ENCODE measurements at regions not wholly inside any gene's neighbourhood (a gene's known extent, or its start where the extent isn't known, plus 50 kb on each side); places are given as distances from the start of the nearest gene placed in this dataset.
"Not testable (repeated sequence)": the region's sequence is repeated elsewhere in the genome, so short reads cannot be mapped to it uniquely, and the experiment has no call there.

GRCh38 chr10:64038107-64038506, 516.9 kb downstream of the REEP3 start:
- DNase-seq = no peak

GRCh38 chr10:64039198-64039597, 518.0 kb downstream of the REEP3 start:
- DNase-seq = no peak

DNA sequence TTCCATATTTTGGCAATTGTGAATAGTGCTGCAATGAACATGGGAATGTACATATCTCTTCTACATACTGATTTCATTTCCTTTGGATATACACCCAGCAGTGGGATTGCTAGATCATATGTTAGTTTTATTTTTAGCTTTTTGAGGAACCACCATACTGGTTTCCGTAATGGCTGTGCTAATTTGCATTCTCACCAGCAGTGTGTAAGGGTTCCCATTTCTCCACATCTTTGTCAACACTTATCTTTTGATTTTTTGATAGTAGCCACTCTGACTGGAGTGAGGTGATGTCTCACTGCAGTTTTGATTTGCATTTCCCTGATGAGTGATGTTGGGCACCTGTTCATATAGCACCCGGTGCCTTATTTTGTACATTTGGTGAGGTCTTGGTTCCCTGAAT, 519.6 kb downstream of the REEP3 start:
- peak; percentile 30 to 54 for DNase-seq

DNA sequence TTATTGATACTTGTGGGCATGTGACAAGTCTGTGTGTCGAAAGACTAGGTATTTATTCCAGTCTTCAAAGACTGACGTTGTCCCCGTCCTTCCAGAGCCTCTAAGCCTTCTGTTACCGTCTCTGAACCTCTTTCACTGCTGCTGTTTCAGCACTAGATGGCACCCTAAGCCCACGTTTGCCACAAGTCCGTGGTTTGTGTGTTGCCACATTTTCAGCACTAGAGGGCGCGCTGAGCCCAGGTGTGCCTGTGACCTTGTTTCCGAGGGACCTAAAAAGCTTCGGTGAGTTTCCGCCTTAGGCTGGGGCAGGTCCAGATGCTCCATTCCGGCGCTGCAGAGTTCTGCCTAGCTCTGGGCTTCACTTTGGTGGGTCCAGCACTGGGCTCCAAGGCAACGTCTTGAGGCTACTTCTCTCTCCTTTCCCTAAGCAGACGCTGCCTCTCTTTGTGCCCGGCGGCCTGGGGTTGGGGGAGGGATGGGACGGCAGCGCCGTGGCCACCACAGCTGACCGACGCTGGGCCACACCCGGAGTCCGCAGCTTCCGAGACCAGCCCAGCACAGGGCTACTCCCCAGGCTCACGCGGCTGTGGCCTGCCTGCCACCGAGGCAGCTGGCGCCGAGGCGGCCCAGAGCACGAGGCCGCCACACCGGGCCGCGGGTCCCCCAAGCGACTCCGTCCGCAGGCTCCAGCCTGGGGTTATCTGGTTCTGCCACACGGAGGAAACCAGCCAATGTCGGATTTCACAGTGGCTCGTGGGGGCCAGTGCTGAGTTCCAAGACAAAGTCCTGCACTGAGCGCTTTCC, 520.2 kb downstream of the REEP3 start:
- DNase-seq = peak; percentile 94 to 96

GRCh38 chr10:64041989-64042490, 520.8 kb downstream of the REEP3 start:
- no peak for DNase-seq

- no peak for DNase-seq
Observed at GRCh38 chr10:64044098-64044497, 522.9 kb downstream of the REEP3 start.

DNA sequence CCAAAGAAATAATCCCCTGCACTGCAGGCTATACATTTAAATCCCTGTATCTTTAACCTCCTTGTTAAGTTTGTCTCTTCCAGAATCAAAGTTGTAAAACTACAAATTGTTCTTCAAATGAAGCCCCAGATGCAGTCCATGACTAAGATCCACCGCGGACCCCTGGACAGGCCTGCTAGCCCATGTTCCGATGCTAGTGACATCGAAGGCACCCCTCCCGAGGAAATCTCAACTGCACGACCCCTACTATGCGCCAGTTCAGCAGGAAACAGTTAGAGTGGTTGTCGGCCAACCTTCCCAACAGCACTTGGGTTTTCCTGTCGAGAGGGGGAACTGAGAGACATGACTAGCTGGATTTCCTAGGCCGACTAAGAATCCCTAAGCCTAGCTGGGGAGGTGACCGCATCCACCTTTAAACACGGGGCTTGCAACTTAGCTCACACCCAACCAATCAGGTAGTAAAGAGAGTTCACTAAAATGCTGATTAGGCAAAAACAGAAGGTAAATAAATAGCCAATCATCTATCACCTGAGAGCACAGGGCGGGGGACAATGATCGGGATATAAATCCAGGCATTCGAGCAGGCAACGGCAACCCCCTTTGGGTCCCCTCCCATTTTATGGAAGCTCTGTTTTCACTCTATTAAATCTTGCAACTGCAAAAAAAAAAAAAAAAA, 523.9 kb downstream of the REEP3 start:
- DNase-seq = not testable (repeated sequence)

GRCh38 chr10:64054392-64054791, 533.2 kb downstream of the REEP3 start:
- DNase-seq = no peak

DNA sequence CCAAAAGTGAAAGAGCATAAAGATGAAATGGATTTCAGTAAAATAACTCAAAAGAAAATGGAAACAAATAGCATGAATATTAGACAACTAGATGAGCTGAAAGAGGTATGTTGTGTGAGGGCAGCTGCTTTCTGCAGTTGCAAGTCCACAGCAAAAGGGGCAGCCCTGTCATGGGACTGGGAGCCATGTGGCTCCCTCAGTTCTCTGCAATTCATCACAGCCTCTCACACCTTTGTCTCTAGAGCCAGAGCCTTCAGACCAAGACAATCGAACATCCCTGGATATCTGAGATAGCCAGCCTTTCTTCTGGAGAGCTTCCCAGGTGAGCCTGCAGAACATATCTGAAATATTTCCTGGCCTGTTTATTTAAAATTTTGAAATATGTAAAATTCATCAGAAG, 538.7 kb downstream of the REEP3 start:
- no peak for DNase-seq

- DNase-seq = no peak
Observed at GRCh38 chr10:64060389-64060788, 539.2 kb downstream of the REEP3 start.

- DNase-seq = no peak
Observed at GRCh38 chr10:64062793-64063192, 541.6 kb downstream of the REEP3 start.

DNA sequence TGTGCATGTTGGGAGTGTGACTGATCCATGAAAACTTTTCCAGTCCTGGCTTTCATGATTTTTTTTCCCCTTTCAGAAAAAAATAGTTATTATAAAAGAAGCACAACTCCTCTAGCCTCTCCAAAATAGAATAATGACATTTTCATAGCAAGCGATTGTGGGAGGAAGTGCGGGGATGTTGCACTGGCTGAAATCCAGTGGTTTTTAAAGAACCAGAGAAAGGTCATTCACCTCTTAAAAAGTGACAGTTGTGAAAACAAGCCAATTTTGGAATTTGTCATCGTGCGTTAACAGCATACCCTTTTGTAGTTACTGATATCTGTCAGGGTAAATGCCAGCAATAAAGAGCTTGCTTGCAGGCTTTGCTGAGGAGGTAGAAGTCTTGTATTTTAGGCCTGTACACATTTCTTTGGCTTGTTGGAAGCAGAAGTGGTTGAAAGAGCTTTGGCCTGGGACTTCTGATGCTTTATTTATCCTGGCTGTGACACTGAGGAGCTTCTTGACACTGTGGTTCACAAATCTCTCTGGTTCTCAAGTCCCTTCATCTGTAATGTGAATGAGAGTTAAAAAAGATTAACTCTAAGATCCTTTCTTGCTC, 545.9 kb downstream of the REEP3 start:
- DNase-seq = peak; percentile 87

DNA sequence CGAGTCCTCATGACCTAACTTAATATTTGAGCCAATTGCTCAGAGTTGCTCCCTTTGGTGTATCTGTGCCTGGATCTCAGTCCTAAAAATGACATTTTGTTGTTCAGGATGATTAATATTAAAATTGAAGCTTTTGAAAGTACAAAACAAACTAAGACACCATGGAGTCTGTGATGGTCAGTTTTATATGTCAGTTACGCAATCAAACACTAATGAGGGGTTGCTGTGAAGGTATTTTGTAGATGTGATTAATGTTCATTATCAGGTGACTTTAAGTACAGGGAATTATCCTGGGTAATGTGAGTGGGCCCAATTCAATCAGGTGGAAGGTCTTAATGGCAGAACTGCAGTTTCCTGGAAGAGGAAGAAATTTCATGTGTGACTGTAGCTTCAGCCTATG, 546.7 kb downstream of the REEP3 start:
- no peak for DNase-seq

DNA sequence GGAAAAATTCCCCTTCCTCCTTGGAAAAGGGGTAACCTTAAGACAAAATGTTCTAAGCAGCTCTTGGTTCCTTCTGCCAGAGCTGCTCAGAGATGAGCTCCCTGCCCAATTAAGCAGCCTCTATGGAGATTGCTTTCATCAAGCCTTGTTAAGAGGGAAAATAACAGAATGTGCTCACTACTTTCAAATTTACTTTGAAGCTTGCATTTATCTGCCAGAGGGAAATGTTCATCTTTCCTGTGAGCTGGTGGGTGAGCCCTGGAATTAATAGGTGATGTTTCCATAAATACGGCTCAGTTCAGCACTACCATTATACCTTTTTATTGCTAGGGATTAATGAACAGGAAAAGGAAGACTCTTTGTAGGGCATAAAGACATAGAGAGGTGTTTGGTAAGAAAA, 549.0 kb downstream of the REEP3 start:
- no peak for DNase-seq

DNA sequence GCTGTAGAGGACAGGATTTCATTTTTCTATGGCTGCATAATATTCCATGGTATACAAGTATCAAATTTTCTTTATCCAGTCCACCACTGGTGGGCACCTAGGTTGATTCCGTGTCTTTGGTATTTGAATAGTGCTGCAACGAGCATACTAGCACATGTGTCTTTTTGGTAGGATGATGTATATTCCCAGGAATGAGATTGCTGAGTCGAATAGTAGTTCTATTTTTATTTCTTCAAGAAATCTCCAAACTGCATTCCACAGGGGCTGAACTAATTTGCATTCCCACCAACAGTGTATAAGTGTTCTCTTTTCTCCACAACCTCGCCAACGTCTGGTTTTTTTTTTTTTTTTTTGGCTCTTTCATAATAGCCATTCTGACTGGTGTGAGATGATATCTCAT, 550.0 kb downstream of the REEP3 start:
- DNase-seq = no peak

DNA sequence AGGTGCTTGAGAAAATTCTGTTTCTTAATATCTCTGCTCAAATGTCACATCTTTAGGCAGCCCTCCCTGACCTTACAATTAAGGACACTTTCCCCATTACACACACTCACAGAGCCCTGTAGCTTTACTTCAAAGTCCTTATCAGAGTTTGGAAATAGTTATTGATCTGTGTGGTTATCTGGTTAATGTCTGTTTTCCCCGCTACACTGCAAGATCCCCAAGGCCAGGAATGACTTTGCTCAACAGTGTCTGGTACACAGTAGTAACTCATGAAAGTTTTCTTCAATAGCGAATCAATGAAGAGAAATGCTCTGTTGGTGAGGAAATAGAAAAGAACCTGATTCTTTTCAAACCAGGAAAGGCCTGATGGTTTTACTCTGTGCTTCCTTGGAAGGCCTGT, 554.4 kb downstream of the REEP3 start:
- DNase-seq = no peak

DNA sequence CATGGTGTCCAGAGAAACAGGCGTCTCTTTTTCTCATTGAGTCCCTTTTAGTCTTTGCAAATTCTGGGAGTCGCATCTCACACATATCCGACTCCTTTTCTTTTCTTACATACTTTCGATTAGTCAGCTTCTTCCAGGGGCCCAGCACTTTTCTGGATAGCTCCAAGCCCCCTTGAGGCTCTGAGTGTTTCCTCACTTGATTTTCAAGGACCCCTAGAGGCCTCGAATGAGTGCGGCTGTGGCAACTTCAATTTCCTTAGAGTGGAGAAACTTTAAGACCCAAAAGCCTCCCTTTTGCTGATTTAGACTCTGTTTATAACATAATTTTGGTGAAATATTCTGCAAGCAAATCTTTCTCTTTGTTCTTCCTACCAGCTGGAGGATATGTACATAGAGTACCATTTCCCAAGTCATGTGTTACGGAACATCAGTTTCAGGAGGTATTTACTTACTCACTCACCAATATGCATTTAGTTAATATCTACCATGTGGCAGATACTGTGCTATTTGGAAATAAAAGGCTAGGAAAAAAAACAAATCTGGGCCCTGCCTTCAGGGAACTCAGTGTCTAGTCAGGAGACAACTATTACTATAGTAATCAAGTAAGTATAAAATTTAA, 555.2 kb downstream of the REEP3 start:
- no peak for DNase-seq

- no peak for DNase-seq
Observed at GRCh38 chr10:64079341-64079740, 558.1 kb downstream of the REEP3 start.

DNA sequence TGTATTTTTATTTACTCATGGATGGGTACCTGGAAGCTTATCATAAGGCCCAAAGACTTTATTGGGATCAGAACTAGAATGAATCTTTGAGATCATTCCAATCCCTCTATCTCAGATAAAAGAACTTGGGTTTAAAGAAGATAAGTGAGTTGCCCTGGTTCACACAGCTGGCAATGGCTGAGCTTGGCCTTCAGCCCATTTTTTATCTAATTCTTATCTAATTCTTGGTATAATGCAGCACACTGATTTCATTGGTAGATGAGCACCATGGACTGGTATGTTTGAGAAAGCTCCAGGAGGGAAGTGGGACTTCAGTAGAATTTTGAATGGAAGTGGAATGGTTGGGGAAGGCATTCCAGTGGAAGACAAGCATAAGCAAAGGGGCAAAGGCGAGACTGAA, 558.9 kb downstream of the REEP3 start:
- no peak for DNase-seq

- no peak for DNase-seq
Observed at GRCh38 chr10:64081947-64082482, 560.8 kb downstream of the REEP3 start.

DNA sequence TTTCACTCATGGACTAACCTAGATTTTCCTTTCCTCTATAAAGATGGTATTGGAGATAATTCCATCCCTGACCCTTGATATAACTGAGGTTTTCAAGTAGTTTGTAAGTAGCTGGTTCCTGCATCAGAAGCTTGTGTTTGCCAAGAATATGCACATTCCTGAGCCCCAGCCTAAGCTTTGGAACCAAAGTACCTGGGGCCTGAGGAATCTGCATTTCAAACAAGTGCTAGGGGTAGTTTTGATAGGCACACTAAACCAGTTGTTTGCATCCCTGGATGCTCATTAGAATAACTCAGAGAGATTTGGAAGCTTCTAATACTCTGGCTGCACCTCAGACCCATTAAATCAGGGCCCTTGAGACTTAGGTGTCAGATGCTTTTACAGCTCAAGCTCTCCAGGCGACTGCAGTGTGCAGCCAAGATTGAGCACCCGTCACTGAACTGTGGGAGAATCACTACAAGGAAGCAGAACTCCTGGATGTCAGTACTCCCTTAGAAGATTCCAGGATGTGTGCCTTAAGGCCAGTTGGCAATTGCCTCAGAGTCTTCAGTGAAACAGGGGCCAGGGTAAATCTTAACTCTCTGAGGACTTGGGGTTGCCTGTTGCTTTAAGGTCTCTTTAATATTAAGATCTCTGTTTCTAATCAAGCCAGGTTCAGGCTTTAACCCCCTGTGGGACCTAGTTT, 565.0 kb downstream of the REEP3 start:
- no peak for DNase-seq

- DNase-seq = no peak
Observed at GRCh38 chr10:64089648-64090047, 568.4 kb downstream of the REEP3 start.

- no peak for DNase-seq
Observed at GRCh38 chr10:64090865-64091264, 569.7 kb downstream of the REEP3 start.

All from Kasumi-1 (cell line).